Fibroblast of skin of right biceps (primary cell): ENCODE measurements at regions not wholly inside any gene's neighbourhood (a gene's known extent, or its start where the extent isn't known, plus 50 kb on each side); places are given as distances from the start of the nearest gene placed in this dataset.

Experiments used
- DNase-seq: peaks from one replicate; pipeline ENCODE4 v3.0.0-alpha.2; 2013

DNA sequence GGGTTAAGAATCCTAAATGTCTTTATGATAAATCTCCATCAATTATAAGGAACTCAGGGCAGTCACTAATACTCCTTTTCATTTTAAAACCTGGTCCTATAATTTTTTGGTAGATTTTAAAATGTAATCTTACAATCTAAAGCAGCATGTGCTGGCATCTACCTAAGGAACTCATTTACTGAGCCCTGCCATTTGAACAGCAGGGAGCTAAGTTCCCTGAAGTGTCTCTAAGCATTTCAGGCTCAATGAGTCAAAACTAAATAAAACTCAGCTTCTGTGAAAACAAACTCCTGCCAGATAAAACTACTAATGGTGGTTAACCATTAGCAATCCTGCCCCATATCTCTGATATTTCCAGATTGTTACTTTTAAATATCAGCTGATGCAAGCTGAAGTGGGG is 1371.8 kb upstream of the PRMT6 start:
- no peak for DNase-seq

DNA sequence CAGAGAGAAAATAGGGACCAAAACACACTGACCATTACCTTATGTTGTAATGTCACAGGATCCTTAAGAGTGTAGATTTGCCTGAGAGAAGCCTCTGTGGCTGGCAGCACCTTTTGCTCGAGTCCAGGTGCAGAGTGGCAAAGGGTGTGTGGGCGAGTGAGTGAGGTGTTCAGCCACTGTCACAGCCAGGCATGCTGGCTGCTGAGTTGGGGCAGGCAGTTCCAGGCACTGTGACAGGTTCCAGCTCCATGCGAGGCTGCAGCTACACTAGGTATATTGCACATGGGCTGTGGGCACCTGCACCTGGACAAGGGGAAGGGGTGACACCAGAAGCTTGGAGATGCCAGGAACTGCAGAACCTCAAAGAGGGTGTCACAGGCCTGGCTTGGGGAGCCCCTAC is 1370.4 kb upstream of the PRMT6 start:
- DNase-seq, result no peak

DNA sequence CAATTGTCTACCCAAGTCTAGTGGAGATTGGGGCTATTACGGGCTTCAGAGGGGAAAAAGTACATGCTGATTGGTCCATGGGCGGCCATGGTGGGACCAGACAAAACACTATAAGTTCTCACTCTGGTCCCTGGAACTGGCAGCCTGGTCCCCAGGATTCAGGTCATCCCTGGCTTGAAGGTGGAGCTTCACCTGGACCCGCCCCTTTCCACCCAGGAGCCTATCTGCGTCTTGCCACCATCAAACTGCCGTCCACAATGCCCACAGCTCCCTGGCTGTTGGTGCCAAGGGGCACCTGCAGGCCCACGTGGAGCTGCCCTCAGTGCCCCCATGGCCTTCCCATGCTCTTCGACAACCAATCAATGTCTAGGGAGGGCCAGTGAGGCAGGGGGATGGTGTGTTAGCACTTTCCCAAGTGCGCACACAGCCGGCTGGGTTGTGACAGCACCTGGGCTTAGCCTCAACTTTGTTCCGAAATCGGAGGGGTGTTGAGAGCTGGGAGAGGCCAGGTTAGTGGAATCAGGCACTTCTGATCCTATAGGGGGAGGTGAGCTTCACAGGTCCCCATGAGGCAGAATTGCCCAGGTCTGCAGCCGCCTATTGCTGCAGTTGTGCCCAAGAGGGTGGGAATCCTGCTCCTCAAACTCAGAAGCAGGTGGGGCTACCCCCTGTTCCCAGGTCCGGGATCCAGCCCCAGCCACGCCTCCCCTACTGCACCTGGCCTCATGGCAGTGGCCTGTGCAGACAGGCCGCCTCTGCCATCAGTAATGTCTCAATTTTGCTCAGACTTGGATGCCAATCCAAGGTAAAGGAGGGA is 1369.4 kb upstream of the PRMT6 start:
- DNase-seq, result no peak

DNA sequence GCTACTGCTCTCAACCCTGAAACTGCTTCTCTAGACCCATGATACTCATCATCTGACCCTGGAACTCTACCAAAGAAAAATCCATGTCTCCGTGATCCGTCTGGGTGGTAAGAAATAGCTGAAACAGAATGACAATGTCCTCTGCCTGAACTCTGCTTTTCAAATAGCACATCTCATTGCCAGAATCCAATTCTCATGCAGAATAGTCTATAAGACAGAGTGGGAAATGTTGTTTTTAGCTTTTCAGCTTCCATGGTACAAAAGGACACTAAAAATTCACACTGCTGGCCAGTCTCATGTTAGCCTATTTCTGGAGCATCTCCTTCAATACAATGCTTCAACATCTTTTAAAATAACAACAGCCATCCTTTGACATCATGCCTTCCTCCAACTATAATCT is 1355.8 kb upstream of the PRMT6 start:
- no peak for DNase-seq

DNA sequence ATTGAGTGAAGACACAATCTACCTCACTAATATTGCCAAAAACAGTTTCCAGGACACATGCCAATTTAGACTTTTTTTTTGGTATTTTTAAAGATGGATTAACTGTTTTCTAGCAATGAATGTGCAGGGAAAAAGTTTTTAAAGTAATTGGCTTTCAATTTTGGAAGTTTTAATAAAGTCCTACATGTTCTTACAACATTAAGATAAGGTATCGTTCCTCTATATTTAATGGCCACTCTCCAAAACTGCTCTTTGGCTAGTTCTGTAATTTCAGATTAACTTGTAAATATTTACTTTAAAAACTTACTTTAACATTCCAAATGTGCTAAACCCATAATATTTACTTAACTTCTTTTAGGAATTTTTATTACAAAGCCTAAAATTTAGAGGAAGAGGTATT is 1332.2 kb upstream of the PRMT6 start:
- DNase-seq, result no peak

DNA sequence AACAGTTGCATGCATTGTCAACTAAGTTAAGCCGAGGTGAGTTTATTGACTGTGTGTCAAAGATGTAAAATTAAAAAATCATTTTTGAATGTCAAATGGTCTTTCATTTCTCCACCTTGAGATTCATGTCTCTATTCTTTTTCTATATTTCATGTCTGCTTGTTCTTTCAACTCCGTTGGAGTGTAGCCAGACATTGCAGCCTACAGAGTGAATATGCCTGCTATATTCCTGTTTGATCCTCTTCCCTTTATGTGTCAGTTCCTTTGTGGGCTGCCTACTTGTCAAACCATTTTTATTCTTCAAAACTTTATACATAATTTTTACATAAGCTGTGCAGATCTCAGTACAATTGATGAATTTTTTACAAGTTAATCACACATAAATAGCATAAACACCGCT is 1325.8 kb upstream of the PRMT6 start:
- no peak for DNase-seq

DNA sequence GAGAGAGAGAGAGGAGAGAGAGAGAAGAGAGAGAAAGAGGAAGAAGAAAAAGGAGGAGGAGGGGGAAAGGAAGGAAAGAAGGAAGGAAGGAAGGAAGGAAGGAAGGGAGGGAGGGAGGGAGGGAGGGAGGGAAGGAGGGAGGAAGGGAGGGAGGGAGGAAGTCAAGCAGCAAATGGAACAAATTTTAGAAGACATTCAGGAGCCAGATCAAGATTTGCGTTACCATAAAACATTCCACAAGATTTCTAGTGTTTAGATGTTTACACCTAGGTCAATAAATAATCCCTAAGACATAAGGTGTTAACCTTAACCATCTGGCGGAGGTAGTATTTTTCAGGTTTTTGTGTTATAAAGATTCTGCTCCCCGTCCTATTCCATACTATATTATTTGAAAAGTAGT is 1320.1 kb upstream of the PRMT6 start:
- DNase-seq, result no peak

DNA sequence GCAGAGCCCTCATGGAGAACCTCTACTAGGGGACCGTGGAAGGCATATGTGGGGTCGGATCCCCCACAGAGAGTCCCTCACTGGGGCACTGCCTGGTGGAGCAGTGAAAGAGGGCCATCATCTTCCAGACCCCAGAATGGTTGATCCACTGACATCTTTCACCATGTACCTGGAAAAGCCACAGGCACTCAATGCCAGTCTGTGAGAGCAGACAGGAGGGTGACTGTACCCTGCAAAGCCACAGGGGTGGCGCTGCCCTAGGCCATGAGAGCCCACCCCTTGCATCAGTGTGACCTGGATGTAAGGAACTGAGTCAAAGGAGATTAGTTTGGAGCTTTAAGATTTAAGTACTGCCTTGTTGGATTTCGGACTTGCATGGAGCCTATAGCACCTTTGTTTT is 1276.7 kb upstream of the PRMT6 start:
- no peak for DNase-seq

DNA sequence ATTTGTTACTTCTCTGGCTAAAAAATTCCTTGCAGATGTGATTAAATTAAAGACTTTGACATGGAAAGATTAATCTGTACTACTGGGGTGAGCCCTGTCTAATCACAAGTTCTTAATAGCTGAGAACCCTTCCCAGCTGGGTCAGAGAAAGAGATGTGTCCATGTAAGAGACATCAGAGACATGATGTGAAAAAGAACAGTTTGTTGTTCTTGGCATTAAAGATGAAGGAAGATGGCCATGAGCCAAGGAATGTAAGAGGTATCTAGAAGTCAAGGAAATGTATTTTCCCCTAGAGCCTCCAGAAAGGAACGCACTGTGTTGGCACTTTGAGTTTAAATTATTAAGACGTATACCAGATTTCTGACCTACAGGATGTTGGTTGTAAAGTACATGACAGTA is 1271.5 kb upstream of the PRMT6 start:
- peak; percentile 4 for DNase-seq

DNA sequence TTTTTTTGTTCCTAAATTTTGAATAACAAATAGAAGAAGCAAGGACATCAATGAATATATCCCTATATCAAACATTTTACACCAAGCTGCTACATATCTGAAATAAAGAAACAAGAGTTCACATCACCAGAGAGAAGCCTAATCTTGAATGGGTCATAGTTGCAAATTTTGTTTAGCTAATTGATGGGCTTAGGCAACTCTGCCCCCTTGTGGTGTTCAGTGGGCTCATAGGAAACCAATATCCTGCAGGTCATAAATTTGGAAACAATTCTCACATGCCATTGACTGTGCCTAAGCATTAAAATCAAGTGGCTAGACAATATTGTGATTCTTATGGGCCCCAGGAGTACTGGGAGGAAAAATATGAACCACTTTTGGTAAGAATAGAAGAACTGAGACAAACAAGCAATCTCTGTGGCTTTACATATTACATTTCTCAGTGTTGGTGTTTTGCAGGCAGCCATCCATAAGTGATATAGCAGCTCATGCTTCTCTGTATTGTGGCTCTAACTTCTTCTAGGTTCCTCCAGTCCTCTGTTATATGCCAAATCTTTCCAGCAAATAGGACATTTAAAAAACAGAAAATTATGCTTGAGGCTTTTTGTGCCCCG is 1262.8 kb upstream of the PRMT6 start:
- peak; percentile 33 for DNase-seq

DNA sequence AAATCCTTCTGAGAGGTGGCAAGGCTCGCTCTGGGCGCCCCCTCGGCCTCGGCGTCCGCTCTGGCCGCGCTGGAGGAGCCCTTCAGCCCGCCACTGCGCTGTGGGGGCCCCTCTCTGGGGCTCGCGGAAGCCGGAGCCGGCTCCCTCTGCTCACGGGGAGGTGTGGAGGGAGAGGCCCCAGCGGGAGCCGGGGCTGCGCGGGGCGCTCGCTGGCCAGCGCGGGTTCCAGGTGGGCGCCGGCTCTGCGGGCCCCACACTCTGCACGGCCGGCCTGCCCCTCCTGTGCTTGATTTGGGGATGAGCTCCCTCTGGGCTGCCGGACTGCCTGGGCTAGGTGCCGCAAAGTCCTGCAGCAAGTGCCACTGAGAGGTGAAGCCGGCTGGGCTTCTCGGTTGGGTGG is 1260.7 kb upstream of the PRMT6 start:
- DNase-seq, result no peak

DNA sequence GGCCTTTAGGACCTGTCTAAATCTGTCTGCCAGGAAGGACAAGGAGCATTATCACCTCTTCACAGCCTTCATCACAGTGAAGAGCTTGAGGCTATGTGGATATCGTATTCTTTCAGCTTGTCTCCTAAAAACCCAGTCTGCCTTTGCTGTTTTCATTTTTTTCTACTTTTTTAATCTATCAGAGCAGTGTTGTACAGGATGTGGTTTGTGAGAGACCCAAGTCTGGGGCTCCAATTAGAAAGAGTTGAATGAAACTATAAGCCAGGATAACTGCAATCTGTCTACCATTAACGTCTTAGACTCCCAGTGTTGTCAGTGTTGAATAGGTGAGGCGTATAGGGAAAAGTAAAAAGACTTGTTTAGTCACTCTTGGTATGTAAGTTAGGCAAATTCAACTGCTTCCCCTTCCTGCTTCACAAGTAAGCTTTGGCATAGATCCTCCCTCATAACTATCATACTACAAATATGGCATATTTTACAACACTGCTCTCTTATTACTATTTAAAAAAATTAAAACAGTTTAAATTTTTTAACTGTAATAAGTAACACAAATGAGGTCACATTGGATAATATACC is 1225.8 kb upstream of the PRMT6 start:
- DNase-seq, result no peak

DNA sequence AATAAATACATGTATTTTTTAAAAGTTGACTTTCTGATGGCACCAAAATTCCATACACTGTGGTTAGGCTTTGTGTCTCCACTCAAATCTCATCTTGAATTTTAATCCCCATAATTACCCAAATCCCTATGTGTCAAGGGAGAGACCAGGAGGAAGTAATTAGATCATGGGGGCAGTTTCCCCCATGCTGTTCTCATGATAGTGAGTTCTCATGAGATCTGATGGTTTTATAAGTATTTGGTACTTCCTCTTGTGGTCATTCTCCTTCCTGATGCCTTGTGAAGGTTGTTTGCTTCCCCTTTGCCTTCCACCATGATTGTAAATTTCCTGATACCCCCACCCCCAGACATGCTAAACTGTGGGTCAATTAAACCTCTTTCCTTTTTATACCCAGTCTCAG is 1218.4 kb upstream of the PRMT6 start:
- no peak for DNase-seq

DNA sequence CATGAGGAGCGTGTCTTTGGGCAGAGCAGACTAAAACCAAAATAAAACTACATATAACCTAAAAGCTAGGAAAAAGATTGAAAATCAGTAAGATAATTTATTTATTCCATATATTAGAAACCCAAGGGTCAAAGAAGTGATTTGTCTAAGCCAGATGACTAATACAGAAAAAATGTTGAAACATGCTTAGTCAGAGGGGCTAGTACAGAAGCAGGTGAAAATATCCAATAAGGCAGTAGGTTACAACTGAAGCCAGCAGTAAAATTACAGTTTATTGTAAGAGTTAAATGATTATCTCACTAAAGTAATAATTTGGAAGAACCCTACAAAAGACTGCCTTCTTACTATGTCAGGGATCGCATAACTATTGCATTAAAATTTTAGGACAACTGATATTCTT is 1190.9 kb upstream of the PRMT6 start:
- DNase-seq, result peak; percentile 6

DNA sequence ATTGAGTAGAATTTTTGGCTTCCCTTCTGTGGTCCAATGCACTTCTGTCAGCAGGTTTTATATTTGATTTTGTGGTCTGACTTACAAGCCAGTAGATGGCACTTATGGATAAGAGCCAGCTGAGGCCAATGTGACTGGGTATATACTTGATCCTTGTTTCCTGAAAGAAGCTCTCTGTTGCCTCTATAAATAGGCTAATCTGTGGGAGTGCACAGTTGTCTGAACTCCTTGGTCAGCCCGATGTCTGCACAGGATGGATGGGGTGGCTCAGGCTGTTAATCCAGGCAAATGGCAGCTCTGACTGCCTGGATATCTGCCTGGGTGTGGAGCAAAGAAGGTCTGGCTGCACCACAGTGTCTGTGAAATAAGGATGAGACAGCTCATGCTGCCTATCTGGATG is 1183.7 kb upstream of the PRMT6 start:
- DNase-seq, result no peak

DNA sequence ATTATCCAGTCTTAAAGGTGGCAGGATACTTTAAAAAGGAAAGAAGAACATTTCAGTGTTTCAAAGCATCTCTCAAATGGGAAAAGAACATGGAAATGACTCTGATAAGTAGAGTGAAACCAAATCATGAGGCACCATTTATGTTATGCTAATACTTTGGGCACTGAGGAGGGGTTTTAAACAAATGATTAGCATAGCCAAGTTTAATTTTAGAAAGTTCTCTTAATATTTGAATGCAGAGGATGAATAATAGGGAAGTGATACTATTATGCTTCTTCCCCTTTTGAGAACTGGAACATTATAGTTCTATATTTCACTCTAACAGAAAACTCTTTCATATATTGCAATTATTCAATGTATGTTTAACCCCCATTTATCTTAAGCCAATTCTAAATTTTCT is 1181.9 kb upstream of the PRMT6 start:
- no peak for DNase-seq

DNA sequence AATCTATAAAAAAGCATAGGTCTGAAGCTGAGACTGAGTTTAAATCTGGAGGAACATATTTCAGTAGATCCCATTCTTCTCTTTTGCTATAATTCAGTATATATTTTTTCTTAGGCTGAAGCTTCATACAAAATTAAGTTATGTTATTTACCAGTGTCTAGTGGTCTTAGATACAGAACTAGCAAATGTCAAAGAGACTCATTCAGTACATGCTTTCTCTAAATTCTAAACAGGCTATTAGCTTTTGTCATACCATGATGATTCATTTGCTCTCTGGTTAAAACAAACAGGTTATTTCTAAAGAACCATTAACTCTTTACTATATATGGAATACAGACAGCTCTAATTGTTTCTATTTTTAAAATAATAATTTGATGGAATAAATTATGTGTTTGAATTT is 1170.2 kb upstream of the PRMT6 start:
- DNase-seq, result no peak

DNA sequence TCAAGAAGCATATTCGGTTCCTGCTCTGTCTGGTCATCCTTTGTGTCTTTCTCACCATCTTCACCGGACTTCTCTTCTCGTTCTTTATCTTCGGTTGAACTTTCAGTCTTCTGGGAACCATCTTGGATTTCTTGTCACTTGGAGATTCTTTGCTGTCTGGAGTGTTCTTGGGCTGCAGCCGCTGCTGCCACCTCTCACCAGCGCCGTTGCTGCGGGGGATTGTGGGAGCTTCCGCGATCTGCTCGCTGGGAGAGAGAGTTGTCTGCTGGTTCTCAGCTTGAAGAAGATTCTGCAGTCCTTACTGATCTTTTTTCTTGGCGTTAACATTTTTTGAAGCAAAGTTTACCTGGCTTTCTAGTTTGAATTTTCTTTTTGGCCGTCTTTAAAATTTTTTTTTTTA is 1165.2 kb upstream of the PRMT6 start:
- no peak for DNase-seq

DNA sequence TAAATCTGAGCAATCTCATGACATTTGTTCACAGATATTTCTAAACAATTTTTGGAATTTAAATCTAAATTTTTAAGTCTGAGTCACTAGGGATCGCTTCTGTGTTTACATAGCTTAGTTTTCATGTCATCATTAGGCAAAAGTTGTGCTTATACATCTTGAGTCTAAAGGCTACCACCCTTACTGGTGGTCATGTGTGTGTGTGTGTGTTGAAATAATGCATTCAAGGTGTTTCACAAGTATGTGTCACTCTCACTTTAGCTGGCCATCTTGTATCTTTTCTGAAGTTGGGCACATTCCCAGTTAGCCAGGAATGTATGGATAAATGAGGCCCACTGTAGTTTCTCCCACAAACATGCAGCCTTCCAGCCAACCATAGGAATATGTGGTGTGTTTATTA is 1162.5 kb upstream of the PRMT6 start:
- peak; percentile 43 for DNase-seq

DNA sequence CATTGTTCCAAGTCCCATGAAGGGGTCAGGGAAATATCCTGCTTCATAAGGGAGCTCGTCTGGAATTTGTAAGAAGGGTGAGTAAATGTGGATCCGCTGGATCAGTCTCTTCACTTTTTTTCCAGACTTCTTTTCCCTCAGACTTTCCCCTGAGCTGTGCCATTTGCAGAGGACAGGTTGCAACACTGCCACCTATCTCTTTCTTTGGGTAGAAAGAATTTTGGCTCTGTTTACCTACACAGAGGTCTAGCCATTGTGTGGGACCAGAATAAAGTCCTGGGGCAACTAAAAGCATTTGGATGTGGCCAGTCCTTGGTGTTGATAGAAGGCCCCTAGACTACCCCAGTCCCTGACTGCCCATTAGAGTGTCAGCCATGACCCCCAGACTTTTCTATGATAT is 1146.7 kb upstream of the PRMT6 start:
- DNase-seq, result no peak

DNA sequence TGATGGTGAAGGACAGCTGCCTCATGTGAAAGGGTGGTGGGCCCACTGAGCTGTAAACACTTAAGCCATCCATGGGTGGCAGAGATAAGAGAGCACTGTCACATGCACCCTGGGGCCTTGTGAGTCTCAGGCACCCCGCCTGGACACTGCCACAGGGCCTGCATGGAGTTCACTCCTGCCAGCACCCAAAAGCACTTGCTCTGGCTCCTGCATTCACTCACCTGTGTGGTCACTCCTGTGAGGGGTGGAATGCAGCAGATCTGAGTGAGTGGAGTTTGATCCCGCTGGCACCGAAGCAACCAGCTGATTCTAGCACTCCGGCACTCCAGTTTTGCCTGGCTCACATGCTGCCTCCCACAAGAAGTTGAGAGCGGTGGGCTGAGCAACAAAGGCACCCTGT is 1142.1 kb upstream of the PRMT6 start:
- DNase-seq, result no peak

DNA sequence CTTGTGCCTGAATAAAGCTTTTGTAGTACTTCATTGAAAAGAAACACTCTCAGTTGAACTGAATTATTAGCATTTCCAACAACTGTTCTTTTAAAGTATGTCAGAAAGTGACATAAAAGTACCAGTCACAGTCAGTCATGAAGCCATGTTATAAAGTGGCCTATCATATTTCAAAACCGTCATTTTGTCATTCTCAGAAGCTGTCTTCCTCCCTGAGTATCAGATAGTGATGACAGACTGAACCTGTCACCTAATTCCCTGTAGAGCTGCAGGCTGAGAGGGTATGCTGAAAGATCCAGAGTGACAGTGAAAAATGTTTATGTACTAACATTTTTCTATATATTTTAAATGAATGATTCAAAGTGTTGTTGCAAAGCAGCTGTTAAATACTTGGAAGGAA is 1121.7 kb upstream of the PRMT6 start:
- no peak for DNase-seq

DNA sequence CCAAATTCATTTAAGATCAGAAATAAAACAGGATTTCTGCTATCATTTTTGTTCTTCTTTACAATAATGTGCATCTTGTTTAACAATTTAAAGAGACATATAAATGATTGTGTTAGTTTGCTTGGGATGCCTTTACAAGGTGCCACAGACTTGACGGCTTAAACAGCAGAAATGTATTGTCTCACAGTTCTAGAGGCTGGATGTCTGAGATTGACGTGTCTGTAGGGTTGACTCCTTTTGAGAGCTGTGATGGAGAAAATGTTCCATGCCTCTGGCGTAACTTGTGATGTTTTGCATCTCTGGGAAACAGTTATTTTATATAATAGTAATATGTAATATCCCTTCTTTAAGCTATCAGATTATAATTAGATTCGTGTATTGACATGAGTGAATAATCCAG is 1091.6 kb upstream of the PRMT6 start:
- no peak for DNase-seq

DNA sequence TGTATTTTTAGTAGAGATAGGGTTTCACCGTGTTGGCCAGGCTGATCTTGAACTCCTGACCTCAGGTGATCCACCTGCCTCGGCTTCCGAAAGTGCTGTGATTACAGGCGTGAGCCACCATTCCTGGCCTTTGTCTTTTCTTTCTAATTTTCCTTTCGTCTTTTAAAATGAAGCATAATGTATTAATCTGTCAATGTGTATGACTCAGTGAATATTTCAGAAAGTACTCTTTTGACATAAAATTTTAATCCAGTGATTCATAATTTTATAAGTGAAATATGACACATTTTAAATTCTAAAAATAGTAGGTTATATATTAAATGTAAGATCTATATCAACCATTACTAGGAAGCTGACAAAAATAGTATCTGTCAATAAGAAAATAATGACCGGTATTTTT is 1059.0 kb upstream of the PRMT6 start:
- DNase-seq, result no peak
